SW480 (cell line): ENCODE measurements at regions not wholly inside any gene's neighbourhood (a gene's known extent, or its start where the extent isn't known, plus 50 kb on each side); places are given as distances from the start of the nearest gene placed in this dataset.
A peak's percentile ranks its signal among the peaks of the same experiment; 100 is the strongest.
"Not testable (repeated sequence)": the region's sequence is repeated elsewhere in the genome, so short reads cannot be mapped to it uniquely, and the experiment has no call there.

ENCODE experiments used
- DNase-seq: peaks from one replicate; pipeline ENCODE4 v3.0.0-alpha.2; 2016; ENCODE audit warnings: low spot score

- DNase-seq, result no peak
Measured at GRCh38 chr2:142484111-142484510, 353.3 kb upstream of the LRP1B start.

- no peak for DNase-seq
Measured at GRCh38 chr2:142483653-142484052, 352.8 kb upstream of the LRP1B start.

- DNase-seq, result no peak
Measured at GRCh38 chr2:142478206-142478605, 347.4 kb upstream of the LRP1B start.

GRCh38 chr2:142472382-142472781 is 341.6 kb upstream of the LRP1B start:
- no peak for DNase-seq

GRCh38 chr2:142467321-142467720 is 336.5 kb upstream of the LRP1B start:
- no peak for DNase-seq

GRCh38 chr2:142463047-142463446 is 332.2 kb upstream of the LRP1B start:
- no peak for DNase-seq

GRCh38 chr2:142462306-142462705 is 331.5 kb upstream of the LRP1B start:
- no peak for DNase-seq

GRCh38 chr2:142445551-142446072 is 314.8 kb upstream of the LRP1B start:
- no peak for DNase-seq

GRCh38 chr2:142445023-142445422 is 314.2 kb upstream of the LRP1B start:
- no peak for DNase-seq

GRCh38 chr2:142435847-142436246 is 305.0 kb upstream of the LRP1B start:
- no peak for DNase-seq

GRCh38 chr2:142426064-142426463 is 295.2 kb upstream of the LRP1B start:
- no peak for DNase-seq

GRCh38 chr2:142425551-142425950 is 294.7 kb upstream of the LRP1B start:
- no peak for DNase-seq

GRCh38 chr2:142423603-142424002 is 292.8 kb upstream of the LRP1B start:
- DNase-seq, result no peak

GRCh38 chr2:142422769-142423168 is 292.0 kb upstream of the LRP1B start:
- DNase-seq, result no peak

GRCh38 chr2:142422041-142422440 is 291.2 kb upstream of the LRP1B start:
- no peak for DNase-seq

GRCh38 chr2:142418699-142419098 is 287.9 kb upstream of the LRP1B start:
- not testable (repeated sequence) for DNase-seq

- DNase-seq, result no peak
Measured at GRCh38 chr2:142416996-142417395, 286.2 kb upstream of the LRP1B start.

- peak; percentile 41 for DNase-seq
Measured at GRCh38 chr2:142415461-142415860, 284.6 kb upstream of the LRP1B start.

- DNase-seq, result no peak
Measured at GRCh38 chr2:142398212-142398611, 267.4 kb upstream of the LRP1B start.

GRCh38 chr2:142395291-142395690 is 264.5 kb upstream of the LRP1B start:
- DNase-seq, result no peak

GRCh38 chr2:142380372-142380771 is 249.6 kb upstream of the LRP1B start:
- no peak for DNase-seq

GRCh38 chr2:142362069-142362468 is 231.3 kb upstream of the LRP1B start:
- DNase-seq, result not testable (repeated sequence)

GRCh38 chr2:142347751-142348150 is 216.9 kb upstream of the LRP1B start:
- DNase-seq, result no peak

- no peak for DNase-seq
Measured at GRCh38 chr2:142339261-142339660, 208.4 kb upstream of the LRP1B start.

GRCh38 chr2:142332196-142332595 is 201.4 kb upstream of the LRP1B start:
- DNase-seq, result no peak
